RWPE1 (cell line): ENCODE measurements at regions not wholly inside any gene's neighbourhood (a gene's known extent, or its start where the extent isn't known, plus 50 kb on each side); places are given as distances from the start of the nearest gene placed in this dataset.

Source experiments
- CTCF ChIA-PET: fragments of 350-600 bp; sonication (Branson Sonifier 250); formaldehyde crosslinking; extraction: SDS; loops from one replicate; lab custom pipeline; 2021; lab: Yijun Ruan, JAX
- POLR2A ChIA-PET: fragments of 400-600 bp; formaldehyde crosslinking; extraction: SDS; loops from one replicate; lab custom pipeline; 2020; ENCODE audit warnings: antibody characterized with exemption; ENCODE audit not compliant: low non-redundant PET; lab: Yijun Ruan, JAX
- DNase-seq: peaks from one replicate; pipeline ENCODE4 v3.0.0; 2012; ENCODE audit warnings: low spot score
- H3K27ac ChIP-seq: fragments of 450-650 bp; 2 replicates; pipeline ENCODE4 v1.5.1; 2017
- CTCF ChIP-seq: fragments of 450-650 bp; conservative IDR thresholded peaks from 2 replicates; pipeline ENCODE4 v1.5.1; 2017; ENCODE audit warnings: low read depth, mild to moderate bottlenecking

GRCh38 chr5:121688781-121689180, 162.9 kb upstream of the FTMT start:
- no peak for TF ChIP-seq CTCF
- no peak overlapping the region for H3K27ac ChIP-seq
- POLR2A ChIA-PET: no interaction called here
- DNase-seq: no peak
- CTCF ChIA-PET: interaction anchor here (0.6 kb wide), 1 partner anchor 13 kb away, joined by 4 read pairs; no protein-coding TSS in a partner anchor

GRCh38 chr5:121691478-121691877, 160.2 kb upstream of the FTMT start:
- TF ChIP-seq CTCF: no peak
- DNase-seq: no peak
- H3K27ac ChIP-seq: no peak overlapping the region
- CTCF ChIA-PET: no interaction called here
- POLR2A ChIA-PET: no interaction called here

- H3K27ac ChIP-seq: no peak overlapping the region
- ChIA-PET POLR2A (no interaction called here), CTCF (interaction anchor here (0.7 kb wide), 1 partner anchor 32 kb away, joined by 3 read pairs; no protein-coding TSS in a partner anchor)
- DNase-seq: no peak
- no peak for TF ChIP-seq CTCF
These were observed 159.5 kb upstream of the FTMT start for GRCh38 chr5:121692158-121692557.

- no peak for DNase-seq
- no peak for TF ChIP-seq CTCF
- no peak overlapping the region for H3K27ac ChIP-seq
- CTCF ChIA-PET: no interaction called here
- POLR2A ChIA-PET: no interaction called here
These were observed 157.8 kb upstream of the FTMT start for GRCh38 chr5:121693864-121694263.

GRCh38 chr5:121695307-121695706, 156.4 kb upstream of the FTMT start:
- no peak for TF ChIP-seq CTCF
- H3K27ac ChIP-seq: no peak overlapping the region
- DNase-seq: no peak
- ChIA-PET POLR2A (no interaction called here), CTCF (no interaction called here)

GRCh38 chr5:121698690-121699089, 153.0 kb upstream of the FTMT start:
- DNase-seq: no peak
- POLR2A ChIA-PET: no interaction called here
- no peak overlapping the region for H3K27ac ChIP-seq
- CTCF ChIA-PET: no interaction called here
- TF ChIP-seq CTCF: no peak

- DNase-seq: no peak
- POLR2A ChIA-PET: no interaction called here
- no peak overlapping the region for H3K27ac ChIP-seq
- TF ChIP-seq CTCF: no peak
- CTCF ChIA-PET: interaction anchor here (0.6 kb wide), 2 partner anchors 13 to 34 kb away, joined by 3 to 4 read pairs; no protein-coding TSS in a partner anchor
These were observed 150.0 kb upstream of the FTMT start for GRCh38 chr5:121701731-121702130.
